Loucy (cell line): ENCODE measurements at regions not wholly inside any gene's neighbourhood (a gene's known extent, or its start where the extent isn't known, plus 50 kb on each side); places are given as distances from the start of the nearest gene placed in this dataset.

ENCODE experiments used
- H2AFZ ChIP-seq: fragments of 200-600 bp; sonication (generic); 2 replicates; pipeline ENCODE4 v1.6.0; 2016; ENCODE audit warnings: antibody characterized with exemption, mild to moderate bottlenecking, low read length, moderate library complexity
- H3F3A ChIP-seq: fragments of 200-600 bp; 2 replicates; pipeline ENCODE4 v1.6.0; 2016; ENCODE audit warnings: antibody characterized with exemption, low read depth, mild to moderate bottlenecking
- H3K27me3 ChIP-seq: fragments of 200-600 bp; sonication (generic); 2 replicates; pipeline ENCODE4 v1.6.1; 2014; ENCODE audit warnings: low read length, mild to moderate bottlenecking; ENCODE audit not compliant: insufficient read depth, poor library complexity, severe bottlenecking
- H3K36me3 ChIP-seq: fragments of 200-600 bp; sonication (generic); 2 replicates; pipeline ENCODE4 v1.6.1; 2016; ENCODE audit warnings: low read length; ENCODE audit not compliant: insufficient read depth
- H3K4me1 ChIP-seq: fragments of 200-600 bp; sonication (generic); 2 replicates; pipeline ENCODE4 v1.5.1; 2014; ENCODE audit warnings: low read length, mild to moderate bottlenecking; ENCODE audit not compliant: insufficient read depth, poor library complexity, severe bottlenecking
- H3K4me2 ChIP-seq: fragments of 200-600 bp; sonication (generic); 2 replicates; pipeline ENCODE4 v1.6.0; 2014; ENCODE audit warnings: antibody characterized with exemption, low read length, low read depth, mild to moderate bottlenecking; ENCODE audit not compliant: poor library complexity, severe bottlenecking
- H3K4me3 ChIP-seq: fragments of 200-600 bp; sonication (generic); 2 replicates; pipeline ENCODE4 v1.5.1; 2014; ENCODE audit warnings: low read length, mild to moderate bottlenecking, mixed read lengths; ENCODE audit not compliant: poor library complexity, severe bottlenecking
- H3K79me2 ChIP-seq: fragments of 200-600 bp; sonication (generic); 2 replicates; pipeline ENCODE4 v1.6.1; 2014; ENCODE audit warnings: low read length; ENCODE audit not compliant: insufficient read depth
- H3K9ac ChIP-seq: fragments of 200-600 bp; sonication (generic); 2 replicates; pipeline ENCODE4 v1.6.0; 2014; ENCODE audit warnings: mild to moderate bottlenecking, low read depth, low read length, moderate library complexity; ENCODE audit not compliant: poor library complexity, severe bottlenecking
- H3K9me2 ChIP-seq: fragments of 200-600 bp; sonication (generic); replicated peaks from 2 replicates; pipeline ENCODE4 v1.6.1; 2016; ENCODE audit warnings: low read depth, low read length, mixed read lengths
- H3K9me3 ChIP-seq: fragments of 200-600 bp; sonication (generic); 2 replicates; pipeline ENCODE4 v1.6.1; 2014; ENCODE audit warnings: mild to moderate bottlenecking, antibody characterized with exemption, low read length, low read depth; ENCODE audit not compliant: insufficient read depth
- H4K20me1 ChIP-seq: fragments of 200-600 bp; sonication (generic); 2 replicates; pipeline ENCODE4 v1.6.0; 2014; ENCODE audit warnings: antibody characterized with exemption, low read length, mild to moderate bottlenecking; ENCODE audit not compliant: insufficient read depth, poor library complexity, severe bottlenecking
- EZH2phosphoT487 ChIP-seq: fragments of 200-600 bp; IDR thresholded peaks from 2 replicates; pipeline ENCODE4 v1.6.1; 2018; ENCODE audit warnings: antibody characterized with exemption, mild to moderate bottlenecking, moderate library complexity, borderline replicate concordance
- TF ChIP-seq, protein P1 (sequence below): fragments of 200-600 bp; sonication (generic); conservative IDR thresholded peaks from 2 replicates; pipeline ENCODE4 v1.5.1; 2014; ENCODE audit warnings: mild to moderate bottlenecking, antibody characterized with exemption, low read length

- Histone ChIP-seq H3K4me1 (peaks cover 18% of the 10 kb centered on the region), H3K36me3 (no peaks in the 10 kb centered on the region), H4K20me1 (no peaks in the 10 kb centered on the region), H3K4me2 (peak overlapping the region; percentile 61), H3K79me2 (peaks cover 80% of the 10 kb centered on the region), H3K9me3 (no peaks in the 10 kb centered on the region), H2AFZ (no peak overlapping the region), H3K9me2 (no peaks in the 10 kb centered on the region), H3K9ac (peak overlapping the region; percentile 58), H3F3A (no peaks in the 10 kb centered on the region), H3K4me3 (peak overlapping the region; percentile 56), H3K27me3 (no peaks in the 10 kb centered on the region)
- TF ChIP-seq, protein P1, sequence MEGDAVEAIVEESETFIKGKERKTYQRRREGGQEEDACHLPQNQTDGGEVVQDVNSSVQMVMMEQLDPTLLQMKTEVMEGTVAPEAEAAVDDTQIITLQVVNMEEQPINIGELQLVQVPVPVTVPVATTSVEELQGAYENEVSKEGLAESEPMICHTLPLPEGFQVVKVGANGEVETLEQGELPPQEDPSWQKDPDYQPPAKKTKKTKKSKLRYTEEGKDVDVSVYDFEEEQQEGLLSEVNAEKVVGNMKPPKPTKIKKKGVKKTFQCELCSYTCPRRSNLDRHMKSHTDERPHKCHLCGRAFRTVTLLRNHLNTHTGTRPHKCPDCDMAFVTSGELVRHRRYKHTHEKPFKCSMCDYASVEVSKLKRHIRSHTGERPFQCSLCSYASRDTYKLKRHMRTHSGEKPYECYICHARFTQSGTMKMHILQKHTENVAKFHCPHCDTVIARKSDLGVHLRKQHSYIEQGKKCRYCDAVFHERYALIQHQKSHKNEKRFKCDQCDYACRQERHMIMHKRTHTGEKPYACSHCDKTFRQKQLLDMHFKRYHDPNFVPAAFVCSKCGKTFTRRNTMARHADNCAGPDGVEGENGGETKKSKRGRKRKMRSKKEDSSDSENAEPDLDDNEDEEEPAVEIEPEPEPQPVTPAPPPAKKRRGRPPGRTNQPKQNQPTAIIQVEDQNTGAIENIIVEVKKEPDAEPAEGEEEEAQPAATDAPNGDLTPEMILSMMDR: no peak
- TF ChIP-seq EZH2phosphoT487: no peak
These were observed 351.4 kb downstream of the KCNRG start for GRCh38 chr13:50366488-50367174.

DNA sequence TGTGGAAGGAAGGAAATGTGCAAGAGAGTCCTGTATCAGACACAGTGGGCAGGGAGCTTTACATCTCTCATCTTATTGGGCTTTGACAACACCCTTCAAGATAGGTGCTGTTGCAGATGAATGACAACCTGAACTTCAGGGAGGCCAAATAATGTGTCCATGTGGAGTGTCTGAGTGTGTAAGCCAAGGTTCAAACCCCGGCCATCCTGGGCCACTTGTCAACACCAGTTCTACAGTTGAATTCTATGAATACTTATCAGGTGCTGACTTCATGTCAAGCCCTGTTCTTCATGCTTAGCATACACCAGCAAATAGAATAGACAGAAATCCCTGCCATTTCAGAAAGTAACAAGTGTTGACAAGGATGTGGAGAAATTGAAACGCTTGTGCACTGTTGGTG, 354.4 kb downstream of the KCNRG start:
- H3K36me3 ChIP-seq: no peaks in the 10 kb centered on the region
- no peak overlapping the region for H2AFZ ChIP-seq
- TF ChIP-seq EZH2phosphoT487: no peak
- TF ChIP-seq, protein P1: no peak
- H3K9me2 ChIP-seq: no peaks in the 10 kb centered on the region
- H3K27me3 ChIP-seq: no peaks in the 10 kb centered on the region
- H4K20me1 ChIP-seq: no peaks in the 10 kb centered on the region
- no peak overlapping the region for H3K4me2 ChIP-seq
- no peak overlapping the region for H3K4me3 ChIP-seq
- H3F3A ChIP-seq: no peaks in the 10 kb centered on the region
- peaks cover 66% of the 10 kb centered on the region for H3K79me2 ChIP-seq
- H3K4me1 ChIP-seq: peaks cover 18% of the 10 kb centered on the region
- H3K9me3 ChIP-seq: no peaks in the 10 kb centered on the region
- H3K9ac ChIP-seq: no peak overlapping the region

DNA sequence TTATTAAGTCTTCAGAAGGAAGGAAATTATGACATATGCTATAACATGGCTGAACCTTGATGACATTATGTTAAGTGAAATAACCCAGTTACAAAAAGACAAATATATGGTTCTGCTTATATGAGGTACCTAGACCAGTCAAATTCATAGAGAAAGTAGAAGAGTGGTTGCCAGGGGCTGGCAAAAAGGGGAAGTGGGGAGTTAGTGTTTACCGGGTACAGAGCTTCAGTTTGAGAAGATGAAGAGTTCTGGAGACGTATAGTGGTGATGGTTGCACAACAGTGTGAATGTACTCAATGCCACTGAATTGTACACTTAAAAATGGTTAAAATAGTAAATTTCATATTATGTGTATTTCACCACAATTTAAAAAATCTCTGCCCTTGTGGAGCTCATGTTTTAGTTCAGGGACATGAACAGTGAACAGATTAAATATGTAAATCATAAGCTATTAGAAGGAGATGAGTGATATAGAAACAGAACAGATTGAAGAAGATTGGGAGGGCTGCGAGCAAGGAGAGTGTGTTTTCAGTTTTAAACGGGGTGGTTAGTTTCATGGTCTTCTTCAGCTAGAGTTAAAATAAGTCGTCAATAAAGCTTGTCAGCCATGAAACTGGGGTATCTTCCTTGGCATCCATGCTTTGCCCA, 355.2 kb downstream of the KCNRG start:
- TF ChIP-seq, protein P1: no peak
- TF ChIP-seq EZH2phosphoT487: no peak
- Histone ChIP-seq H3K9me2 (no peaks in the 10 kb centered on the region), H2AFZ (no peak overlapping the region), H3K79me2 (peaks cover 60% of the 10 kb centered on the region), H3F3A (no peaks in the 10 kb centered on the region), H3K9ac (no peak overlapping the region), H3K4me3 (no peak overlapping the region), H3K4me1 (peaks cover 11% of the 10 kb centered on the region), H3K27me3 (no peaks in the 10 kb centered on the region), H3K36me3 (no peaks in the 10 kb centered on the region), H4K20me1 (no peaks in the 10 kb centered on the region), H3K9me3 (no peaks in the 10 kb centered on the region), H3K4me2 (no peak overlapping the region)
